HEK293T (cell line): ENCODE measurements at regions not wholly inside any gene's neighbourhood (a gene's known extent, or its start where the extent isn't known, plus 50 kb on each side); places are given as distances from the start of the nearest gene placed in this dataset.

ENCODE experiments used
- FOXK2 ChIP-seq: fragments of 450-650 bp; IDR thresholded peaks from 2 replicates; pipeline ENCODE4 v1.6.1; 2016; ENCODE audit warnings: mild to moderate bottlenecking
- FOXM1 ChIP-seq: fragments of 450-650 bp; IDR thresholded peaks from 2 replicates; pipeline ENCODE4 v1.6.1; 2017; ENCODE audit warnings: mild to moderate bottlenecking, borderline replicate concordance
- NFRKB ChIP-seq: fragments of 450-650 bp; IDR thresholded peaks from 2 replicates; pipeline ENCODE4 v1.6.1; 2016; ENCODE audit warnings: mild to moderate bottlenecking, moderate library complexity
- TF ChIP-seq, protein P1 (sequence below): fragments of 450-650 bp; IDR thresholded peaks from 2 replicates; pipeline ENCODE4 v1.6.1; 2016

DNA sequence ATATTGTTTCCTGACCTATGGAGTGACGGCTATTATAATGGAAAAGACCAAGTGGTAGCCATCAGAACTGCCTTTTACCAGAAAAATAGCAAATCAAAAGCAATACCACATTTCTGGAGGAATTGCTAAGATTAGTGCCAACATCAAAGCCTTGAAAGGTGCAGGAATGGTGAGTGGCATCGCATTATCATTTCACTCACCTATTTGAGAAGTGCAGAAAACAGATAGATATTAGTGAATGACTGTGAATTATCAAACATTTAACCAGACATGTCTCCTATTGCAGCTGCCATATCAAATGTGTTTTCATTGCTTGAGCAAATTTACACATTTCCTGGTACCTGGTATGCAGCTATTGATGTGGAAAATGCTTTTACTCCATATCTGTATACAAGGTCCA, 1638.1 kb upstream of the PABPC4L start:
- TF ChIP-seq, protein P1, sequence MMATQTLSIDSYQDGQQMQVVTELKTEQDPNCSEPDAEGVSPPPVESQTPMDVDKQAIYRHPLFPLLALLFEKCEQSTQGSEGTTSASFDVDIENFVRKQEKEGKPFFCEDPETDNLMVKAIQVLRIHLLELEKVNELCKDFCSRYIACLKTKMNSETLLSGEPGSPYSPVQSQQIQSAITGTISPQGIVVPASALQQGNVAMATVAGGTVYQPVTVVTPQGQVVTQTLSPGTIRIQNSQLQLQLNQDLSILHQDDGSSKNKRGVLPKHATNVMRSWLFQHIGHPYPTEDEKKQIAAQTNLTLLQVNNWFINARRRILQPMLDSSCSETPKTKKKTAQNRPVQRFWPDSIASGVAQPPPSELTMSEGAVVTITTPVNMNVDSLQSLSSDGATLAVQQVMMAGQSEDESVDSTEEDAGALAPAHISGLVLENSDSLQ, result no peak
- TF ChIP-seq NFRKB, result no peak
- TF ChIP-seq FOXM1, result no peak
- no peak for TF ChIP-seq FOXK2
